Brain microvascular endothelial cell (primary cell): ENCODE measurements at regions not wholly inside any gene's neighbourhood (a gene's known extent, or its start where the extent isn't known, plus 50 kb on each side); places are given as distances from the start of the nearest gene placed in this dataset.
"Not testable (repeated sequence)": the region's sequence is repeated elsewhere in the genome, so short reads cannot be mapped to it uniquely, and the experiment has no call there.

Experiments used
- DNase-seq: peaks from one replicate; pipeline ENCODE4 v3.0.0-alpha.2; 2020
- H3K27ac ChIP-seq: fragments of 250-450 bp; sonication (Bioruptor Pico); 2 replicates; pipeline ENCODE4 v1.5.1; 2020; ENCODE audit warnings: mild to moderate bottlenecking, moderate library complexity
- H3K27me3 ChIP-seq: fragments of 250-450 bp; sonication (Bioruptor Pico); replicated peaks from 2 replicates; pipeline ENCODE4 v1.5.1; 2020; ENCODE audit warnings: mild to moderate bottlenecking
- H3K36me3 ChIP-seq: fragments of 250-450 bp; sonication (Bioruptor Pico); replicated peaks from 2 replicates; pipeline ENCODE4 v1.5.1; 2020; ENCODE audit warnings: mild to moderate bottlenecking
- H3K4me3 ChIP-seq: 2 replicates; pipeline ENCODE4 v1.5.1; 2011; ENCODE audit warnings: low read depth, mild to moderate bottlenecking, control low read depth, low read length, moderate library complexity
- CTCF ChIP-seq: IDR thresholded peaks from 2 replicates; pipeline ENCODE4 v1.5.1; 2011; ENCODE audit warnings: low read depth, mild to moderate bottlenecking, moderate library complexity, low read length, control low read depth, inconsistent platforms; ENCODE audit errors: missing control alignments
- in situ Hi-C: cut with HindIII; loops from 2 replicates; pipeline ENCODE4 v1.10.0; 2017; ENCODE audit warnings: low sequenced_read_pairs, low pct_ligation_motif_present

- H3K36me3 ChIP-seq = no peaks in the 10 kb centered on the region
- DNase-seq = no peak
- no peak overlapping the region for H3K4me3 ChIP-seq
- no peak overlapping the region for H3K27ac ChIP-seq
- H3K27me3 ChIP-seq = no peaks in the 10 kb centered on the region
- TF ChIP-seq CTCF = no peak
- in situ Hi-C loops = no loop called here
These were observed 81.9 kb upstream of the SERPINE2 start for GRCh38 chr2:224120986-224121385.

- H3K36me3 ChIP-seq, H3K4me3 ChIP-seq, in situ Hi-C loops, H3K27me3 ChIP-seq, DNase-seq, H3K27ac ChIP-seq: not testable (repeated sequence)
These were observed 80.8 kb upstream of the SERPINE2 start for GRCh38 chr2:224119846-224120245.

GRCh38 chr2:224114428-224114827 lies 75.3 kb upstream of the SERPINE2 start:
- Histone ChIP-seq H3K27me3 (no peaks in the 10 kb centered on the region), H3K36me3 (no peaks in the 10 kb centered on the region), H3K4me3 (no peak overlapping the region), H3K27ac (no peak overlapping the region)
- TF ChIP-seq CTCF = no peak
- DNase-seq = no peak
- in situ Hi-C loops = no loop called here

GRCh38 chr2:224113930-224114329 lies 74.8 kb upstream of the SERPINE2 start:
- DNase-seq, H3K4me3 ChIP-seq, in situ Hi-C loops, H3K27ac ChIP-seq, H3K36me3 ChIP-seq, H3K27me3 ChIP-seq: not testable (repeated sequence)

- H3K27me3 ChIP-seq = no peaks in the 10 kb centered on the region
- no peak for DNase-seq
- no peaks in the 10 kb centered on the region for H3K36me3 ChIP-seq
- in situ Hi-C loops = no loop called here
- TF ChIP-seq CTCF = no peak
- no peak overlapping the region for H3K4me3 ChIP-seq
- no peak overlapping the region for H3K27ac ChIP-seq
These were observed 72.5 kb upstream of the SERPINE2 start for GRCh38 chr2:224111576-224111975.

- Histone ChIP-seq H3K36me3 (no peaks in the 10 kb centered on the region), H3K4me3 (no peak overlapping the region), H3K27ac (no peak overlapping the region), H3K27me3 (no peaks in the 10 kb centered on the region)
- in situ Hi-C loops = no loop called here
- TF ChIP-seq CTCF = no peak
- DNase-seq = no peak
These were observed 71.7 kb upstream of the SERPINE2 start for GRCh38 chr2:224110811-224111210.

- no peaks in the 10 kb centered on the region for H3K27me3 ChIP-seq
- H3K4me3 ChIP-seq = no peak overlapping the region
- H3K36me3 ChIP-seq = no peaks in the 10 kb centered on the region
- in situ Hi-C loops = no loop called here
- no peak for TF ChIP-seq CTCF
- no peak overlapping the region for H3K27ac ChIP-seq
- DNase-seq = no peak
These were observed 70.7 kb upstream of the SERPINE2 start for GRCh38 chr2:224109751-224110150.
